HepG2 (cell line): ENCODE measurements at regions not wholly inside any gene's neighbourhood (a gene's known extent, or its start where the extent isn't known, plus 50 kb on each side); places are given as distances from the start of the nearest gene placed in this dataset.

Source experiments
- AKAP8 ChIP-seq: sonication (generic); formaldehyde crosslinking; IDR thresholded peaks from 2 replicates; pipeline ENCODE4 v1.5.1; 2020; ENCODE audit warnings: mild to moderate bottlenecking, missing genetic modification reagents
- ARHGAP35 ChIP-seq: sonication (generic); formaldehyde crosslinking; IDR thresholded peaks from 2 replicates; pipeline ENCODE4 v1.9.0; 2022; ENCODE audit warnings: mild to moderate bottlenecking, inconsistent platforms, moderate library complexity, missing genetic modification reagents, borderline replicate concordance
- ATF1 ChIP-seq: IDR thresholded peaks from 2 replicates; pipeline ENCODE4 v1.6.1; 2016; ENCODE audit warnings: mild to moderate bottlenecking, control low read depth
- CTCF ChIP-seq: sonication (generic); formaldehyde crosslinking; IDR thresholded peaks from 2 replicates; pipeline ENCODE4 v1.5.0; 2020; ENCODE audit warnings: mild to moderate bottlenecking, missing genetic modification reagents, moderate library complexity
- HOMEZ ChIP-seq: IDR thresholded peaks from 2 replicates; pipeline ENCODE4 v1.6.1; 2016; ENCODE audit warnings: low read depth
- KDM3A ChIP-seq: IDR thresholded peaks from 2 replicates; pipeline ENCODE4 v1.6.1; 2018; ENCODE audit warnings: low read depth, missing compliant biosample characterization
- PHF20 ChIP-seq: sonication (generic); formaldehyde crosslinking; IDR thresholded peaks from 2 replicates; pipeline ENCODE4 v1.5.0; 2020; ENCODE audit warnings: mild to moderate bottlenecking, missing genetic modification reagents
- REL ChIP-seq: sonication (generic); formaldehyde crosslinking; conservative IDR thresholded peaks from 2 replicates; pipeline ENCODE4 v1.8.0; 2022; ENCODE audit warnings: mild to moderate bottlenecking, missing genetic modification reagents, moderate library complexity
- RFX5 ChIP-seq: IDR thresholded peaks from 2 replicates; pipeline ENCODE4 v1.6.1; 2011; ENCODE audit warnings: low read depth, low read length, improper control_type of control experiment
- SIX4 ChIP-seq: sonication (generic); formaldehyde crosslinking; IDR thresholded peaks from 2 replicates; pipeline ENCODE4 v1.4.0; 2020; ENCODE audit warnings: missing genetic modification reagents
- SNAI1 ChIP-seq: sonication (generic); formaldehyde crosslinking; IDR thresholded peaks from 2 replicates; pipeline ENCODE4 v1.5.0; 2020; ENCODE audit warnings: mild to moderate bottlenecking, missing genetic modification reagents, borderline replicate concordance
- STAT6 ChIP-seq: sonication (generic); formaldehyde crosslinking; IDR thresholded peaks from 2 replicates; pipeline ENCODE4 v1.4.0; 2020; ENCODE audit warnings: missing genetic modification reagents, mild to moderate bottlenecking, borderline replicate concordance
- TMF1 ChIP-seq: sonication (generic); formaldehyde crosslinking; IDR thresholded peaks from 2 replicates; pipeline ENCODE4 v1.8.1; 2022; ENCODE audit warnings: low read depth, missing genetic modification reagents
- ZBTB1 ChIP-seq: sonication (generic); formaldehyde crosslinking; IDR thresholded peaks from 2 replicates; pipeline ENCODE4 v1.4.0; 2020; ENCODE audit warnings: missing genetic modification reagents, borderline replicate concordance
- ZFP1 ChIP-seq: IDR thresholded peaks from 2 replicates; pipeline ENCODE4 v1.6.1; 2016
- ZNF232 ChIP-seq: sonication (generic); formaldehyde crosslinking; IDR thresholded peaks from 2 replicates; pipeline ENCODE4 v1.4.0; 2020; ENCODE audit warnings: missing genetic modification reagents, borderline replicate concordance
- ZNF253 ChIP-seq: sonication (generic); formaldehyde crosslinking; IDR thresholded peaks from 2 replicates; pipeline ENCODE4 v1.8.0; 2022; ENCODE audit warnings: mild to moderate bottlenecking, missing genetic modification reagents, borderline replicate concordance
- ZNF549 ChIP-seq: sonication (generic); formaldehyde crosslinking; IDR thresholded peaks from 2 replicates; pipeline ENCODE4 v1.5.0; 2020; ENCODE audit warnings: missing genetic modification reagents
- ZNF564 ChIP-seq: sonication (generic); formaldehyde crosslinking; IDR thresholded peaks from 2 replicates; pipeline ENCODE4 v1.8.1; 2023; ENCODE audit warnings: mild to moderate bottlenecking, missing genetic modification reagents
- ZSCAN31 ChIP-seq: sonication (generic); formaldehyde crosslinking; IDR thresholded peaks from 2 replicates; pipeline ENCODE4 v1.5.0; 2020; ENCODE audit warnings: low read depth, mild to moderate bottlenecking, missing genetic modification reagents

GRCh38 chr17:71111460-71111859 lies 942.1 kb downstream of the KCNJ2 start (continued):
- no peak for TF ChIP-seq TMF1 (CRISPR knock-in tag)
- no peak for TF ChIP-seq ZNF253 (CRISPR knock-in tag)
- TF ChIP-seq REL (CRISPR knock-in tag): no peak
- no peak for TF ChIP-seq SIX4 (CRISPR knock-in tag)
- TF ChIP-seq ZBTB1 (CRISPR knock-in tag): no peak
- TF ChIP-seq HOMEZ (CRISPR knock-in tag): no peak
- TF ChIP-seq ARHGAP35: no peak
- peak; percentile 68; the same call in 1 of the 2 replicates for TF ChIP-seq ZFP1 (CRISPR knock-in tag)
- no peak for TF ChIP-seq PHF20 (CRISPR knock-in tag)
- no peak for TF ChIP-seq ZSCAN31 (CRISPR knock-in tag)
- no peak for TF ChIP-seq STAT6 (CRISPR knock-in tag)
- TF ChIP-seq ZNF564 (CRISPR knock-in tag): no peak
- TF ChIP-seq AKAP8 (CRISPR knock-in tag): no peak
- peak; percentile 41; the same call in 1 of the 2 replicates for TF ChIP-seq ZNF232
- no peak for TF ChIP-seq ATF1 (CRISPR knock-in tag)
- no peak for TF ChIP-seq ZNF549
- no peak for TF ChIP-seq SNAI1 (CRISPR knock-in tag)
- no peak for TF ChIP-seq RFX5
- no peak for TF ChIP-seq CTCF (CRISPR knock-in tag)
- TF ChIP-seq KDM3A (CRISPR knock-in tag): no peak
